ENCODE measurements at regions not wholly inside any gene's neighbourhood (a gene's known extent, or its start where the extent isn't known, plus 50 kb on each side); places are given as distances from the start of the nearest gene placed in this dataset.

GRCh38 chr10:11668847-11669610 is 57.6 kb upstream of the USP6NL start:
- intact Hi-C loops (cut with micrococcal nuclease; ENCODE audit: unreplicated experiment) (no loop called here), in situ Hi-C loops (cut with HindIII; ENCODE audit: extremely low pct_ligation_motif_present, low pct_unique_long_range_greater_than_20kb) (no loop called here)
- peak overlapping the region; percentile 89 for H3K4me2 ChIP-seq (ENCODE audit: low read depth, low read length)
- H3K9me3 ChIP-seq (ENCODE audit: low read length) = no peaks in the 10 kb centered on the region
- FAIRE-seq (peak; percentile 44), ATAC-seq (peak; percentile 62), DNase-seq (ENCODE audit: low spot score) (no peak)
- CTCF ChIA-PET (ENCODE audit: low intra/inter-chr PET ratio, low total read pairs) = no interaction called here
- no peak for TF ChIP-seq ZNF44 (CRISPR knock-in tag; IDR thresholded peaks at IDR 0.05)
- TF ChIP-seq, protein P1, sequence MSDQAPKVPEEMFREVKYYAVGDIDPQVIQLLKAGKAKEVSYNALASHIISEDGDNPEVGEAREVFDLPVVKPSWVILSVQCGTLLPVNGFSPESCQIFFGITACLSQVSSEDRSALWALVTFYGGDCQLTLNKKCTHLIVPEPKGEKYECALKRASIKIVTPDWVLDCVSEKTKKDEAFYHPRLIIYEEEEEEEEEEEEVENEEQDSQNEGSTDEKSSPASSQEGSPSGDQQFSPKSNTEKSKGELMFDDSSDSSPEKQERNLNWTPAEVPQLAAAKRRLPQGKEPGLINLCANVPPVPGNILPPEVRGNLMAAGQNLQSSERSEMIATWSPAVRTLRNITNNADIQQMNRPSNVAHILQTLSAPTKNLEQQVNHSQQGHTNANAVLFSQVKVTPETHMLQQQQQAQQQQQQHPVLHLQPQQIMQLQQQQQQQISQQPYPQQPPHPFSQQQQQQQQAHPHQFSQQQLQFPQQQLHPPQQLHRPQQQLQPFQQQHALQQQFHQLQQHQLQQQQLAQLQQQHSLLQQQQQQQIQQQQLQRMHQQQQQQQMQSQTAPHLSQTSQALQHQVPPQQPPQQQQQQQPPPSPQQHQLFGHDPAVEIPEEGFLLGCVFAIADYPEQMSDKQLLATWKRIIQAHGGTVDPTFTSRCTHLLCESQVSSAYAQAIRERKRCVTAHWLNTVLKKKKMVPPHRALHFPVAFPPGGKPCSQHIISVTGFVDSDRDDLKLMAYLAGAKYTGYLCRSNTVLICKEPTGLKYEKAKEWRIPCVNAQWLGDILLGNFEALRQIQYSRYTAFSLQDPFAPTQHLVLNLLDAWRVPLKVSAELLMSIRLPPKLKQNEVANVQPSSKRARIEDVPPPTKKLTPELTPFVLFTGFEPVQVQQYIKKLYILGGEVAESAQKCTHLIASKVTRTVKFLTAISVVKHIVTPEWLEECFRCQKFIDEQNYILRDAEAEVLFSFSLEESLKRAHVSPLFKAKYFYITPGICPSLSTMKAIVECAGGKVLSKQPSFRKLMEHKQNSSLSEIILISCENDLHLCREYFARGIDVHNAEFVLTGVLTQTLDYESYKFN (CRISPR knock-in tag; conservative IDR thresholded peaks at IDR 0.05) = 0 out of 2 replicates have a peak, but pooled peaks have one; percentile 14
- peak; percentile 26; the same call in 1 of the 2 replicates for TF ChIP-seq GATAD2A (CRISPR knock-in tag; IDR thresholded peaks at IDR 0.05)
- no peaks in the 10 kb centered on the region for H4K20me1 ChIP-seq (ENCODE audit: insufficient read depth, low read length)
- no peak overlapping the region for H3K27ac ChIP-seq (ENCODE audit: extremely low read length, insufficient read depth, low read length)
- no peaks in the 10 kb centered on the region for H3K36me3 ChIP-seq (replicated peaks in 1 of 2; ENCODE audit: control insufficient read depth in 1 of 2, insufficient read depth in 2 of 2, low read length in 2 of 2)
- no peaks in the 10 kb centered on the region for H3K79me2 ChIP-seq (ENCODE audit: insufficient read depth, low read length)
- H2AFZ ChIP-seq (ENCODE audit: low read length) = peak overlapping the region; percentile 94
- BruUV-seq (replicated peaks) = no TSS peak
- WGBS (ENCODE audit: low lambda C conversion rate) = 5% methylated on average over 9 of the region's 9 CpGs
- peak overlapping the region; percentile 42 to 56 (median 54) for H3K4me3 ChIP-seq (replicated peaks in 1 of 3; ENCODE audit: insufficient read depth in 1 of 3, low read depth in 2 of 3, low read length in 3 of 3)
- H3K4me1 ChIP-seq (ENCODE audit: insufficient read depth, low read length) = peaks cover 28% of the 10 kb centered on the region
- POLR2A ChIA-PET = interaction anchor here (0.8 to 1.6 kb wide), 3 partner anchors 37 to 57 kb away, joined by 3 read pairs; no protein-coding TSS in a partner anchor
- H3K9ac ChIP-seq (ENCODE audit: insufficient read depth, low read depth, low read length) = peak overlapping the region; percentile 25
- peaks cover 0 to 18% of the 10 kb centered on the region in 2 experiments; a peak in 3 of 5 replicates for H3K27me3 ChIP-seq (ENCODE audit: control insufficient read depth in 1 of 2, insufficient read depth in 2 of 2, low read length in 2 of 2)

DNA sequence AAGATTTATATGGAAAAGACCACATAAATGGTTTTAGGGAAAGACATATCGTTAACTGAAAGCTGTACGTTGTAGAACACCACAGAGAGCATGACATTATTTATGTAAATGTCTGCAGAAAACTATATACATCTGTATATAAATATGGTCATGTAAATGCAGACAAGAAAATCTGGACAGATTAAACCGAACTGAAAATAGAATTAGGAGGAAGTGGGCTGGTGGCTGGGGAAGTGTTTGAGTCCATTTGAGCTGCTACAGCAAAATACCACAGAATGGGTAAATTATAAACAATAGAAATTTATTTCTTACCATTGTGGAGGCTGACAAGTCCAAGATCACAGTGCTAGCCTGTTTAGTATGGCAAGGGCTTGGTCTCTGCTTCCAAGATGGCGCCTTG is 56.3 kb upstream of the USP6NL start:
- DNase-seq (ENCODE audit: low spot score) (no peak), FAIRE-seq (no peak), ATAC-seq (no peak)
- Histone ChIP-seq H3K27ac (ENCODE audit: extremely low read length, insufficient read depth, low read length) (no peak overlapping the region), H4K20me1 (ENCODE audit: insufficient read depth, low read length) (no peaks in the 10 kb centered on the region), H3K4me2 (ENCODE audit: low read depth, low read length) (no peak overlapping the region), H3K4me3 (replicated peaks in 1 of 3; ENCODE audit: insufficient read depth in 1 of 3, low read depth in 2 of 3, low read length in 3 of 3) (no peak overlapping the region), H3K79me2 (ENCODE audit: insufficient read depth, low read length) (no peaks in the 10 kb centered on the region), H3K9ac (ENCODE audit: insufficient read depth, low read depth, low read length) (no peak overlapping the region), H2AFZ (ENCODE audit: low read length) (no peak overlapping the region), H3K27me3 (ENCODE audit: control insufficient read depth in 1 of 2, insufficient read depth in 2 of 2, low read length in 2 of 2) (peaks cover 0 to 22% of the 10 kb centered on the region in 2 experiments; a peak in 3 of 5 replicates), H3K9me3 (ENCODE audit: low read length) (no peaks in the 10 kb centered on the region), H3K4me1 (ENCODE audit: insufficient read depth, low read length) (peaks cover 19% of the 10 kb centered on the region), H3K36me3 (replicated peaks in 1 of 2; ENCODE audit: control insufficient read depth in 1 of 2, insufficient read depth in 2 of 2, low read length in 2 of 2) (no peaks in the 10 kb centered on the region)
- CTCF ChIA-PET (ENCODE audit: low intra/inter-chr PET ratio, low total read pairs) = no interaction called here
- intact Hi-C loops (cut with micrococcal nuclease; ENCODE audit: unreplicated experiment) = no loop called here
- WGBS (ENCODE audit: low lambda C conversion rate) = 65% methylated on average over 4 of the region's 4 CpGs
- no TSS peak for BruUV-seq (replicated peaks)
- in situ Hi-C loops (cut with HindIII; ENCODE audit: extremely low pct_ligation_motif_present, low pct_unique_long_range_greater_than_20kb) = no loop called here
- POLR2A ChIA-PET = no interaction called here
- TF ChIP-seq ZNF121 (CRISPR knock-in tag; IDR thresholded peaks at IDR 0.05) = no peak
- TF ChIP-seq HHEX (CRISPR knock-in tag; IDR thresholded peaks at IDR 0.05) = no peak
- TF ChIP-seq, protein P2, sequence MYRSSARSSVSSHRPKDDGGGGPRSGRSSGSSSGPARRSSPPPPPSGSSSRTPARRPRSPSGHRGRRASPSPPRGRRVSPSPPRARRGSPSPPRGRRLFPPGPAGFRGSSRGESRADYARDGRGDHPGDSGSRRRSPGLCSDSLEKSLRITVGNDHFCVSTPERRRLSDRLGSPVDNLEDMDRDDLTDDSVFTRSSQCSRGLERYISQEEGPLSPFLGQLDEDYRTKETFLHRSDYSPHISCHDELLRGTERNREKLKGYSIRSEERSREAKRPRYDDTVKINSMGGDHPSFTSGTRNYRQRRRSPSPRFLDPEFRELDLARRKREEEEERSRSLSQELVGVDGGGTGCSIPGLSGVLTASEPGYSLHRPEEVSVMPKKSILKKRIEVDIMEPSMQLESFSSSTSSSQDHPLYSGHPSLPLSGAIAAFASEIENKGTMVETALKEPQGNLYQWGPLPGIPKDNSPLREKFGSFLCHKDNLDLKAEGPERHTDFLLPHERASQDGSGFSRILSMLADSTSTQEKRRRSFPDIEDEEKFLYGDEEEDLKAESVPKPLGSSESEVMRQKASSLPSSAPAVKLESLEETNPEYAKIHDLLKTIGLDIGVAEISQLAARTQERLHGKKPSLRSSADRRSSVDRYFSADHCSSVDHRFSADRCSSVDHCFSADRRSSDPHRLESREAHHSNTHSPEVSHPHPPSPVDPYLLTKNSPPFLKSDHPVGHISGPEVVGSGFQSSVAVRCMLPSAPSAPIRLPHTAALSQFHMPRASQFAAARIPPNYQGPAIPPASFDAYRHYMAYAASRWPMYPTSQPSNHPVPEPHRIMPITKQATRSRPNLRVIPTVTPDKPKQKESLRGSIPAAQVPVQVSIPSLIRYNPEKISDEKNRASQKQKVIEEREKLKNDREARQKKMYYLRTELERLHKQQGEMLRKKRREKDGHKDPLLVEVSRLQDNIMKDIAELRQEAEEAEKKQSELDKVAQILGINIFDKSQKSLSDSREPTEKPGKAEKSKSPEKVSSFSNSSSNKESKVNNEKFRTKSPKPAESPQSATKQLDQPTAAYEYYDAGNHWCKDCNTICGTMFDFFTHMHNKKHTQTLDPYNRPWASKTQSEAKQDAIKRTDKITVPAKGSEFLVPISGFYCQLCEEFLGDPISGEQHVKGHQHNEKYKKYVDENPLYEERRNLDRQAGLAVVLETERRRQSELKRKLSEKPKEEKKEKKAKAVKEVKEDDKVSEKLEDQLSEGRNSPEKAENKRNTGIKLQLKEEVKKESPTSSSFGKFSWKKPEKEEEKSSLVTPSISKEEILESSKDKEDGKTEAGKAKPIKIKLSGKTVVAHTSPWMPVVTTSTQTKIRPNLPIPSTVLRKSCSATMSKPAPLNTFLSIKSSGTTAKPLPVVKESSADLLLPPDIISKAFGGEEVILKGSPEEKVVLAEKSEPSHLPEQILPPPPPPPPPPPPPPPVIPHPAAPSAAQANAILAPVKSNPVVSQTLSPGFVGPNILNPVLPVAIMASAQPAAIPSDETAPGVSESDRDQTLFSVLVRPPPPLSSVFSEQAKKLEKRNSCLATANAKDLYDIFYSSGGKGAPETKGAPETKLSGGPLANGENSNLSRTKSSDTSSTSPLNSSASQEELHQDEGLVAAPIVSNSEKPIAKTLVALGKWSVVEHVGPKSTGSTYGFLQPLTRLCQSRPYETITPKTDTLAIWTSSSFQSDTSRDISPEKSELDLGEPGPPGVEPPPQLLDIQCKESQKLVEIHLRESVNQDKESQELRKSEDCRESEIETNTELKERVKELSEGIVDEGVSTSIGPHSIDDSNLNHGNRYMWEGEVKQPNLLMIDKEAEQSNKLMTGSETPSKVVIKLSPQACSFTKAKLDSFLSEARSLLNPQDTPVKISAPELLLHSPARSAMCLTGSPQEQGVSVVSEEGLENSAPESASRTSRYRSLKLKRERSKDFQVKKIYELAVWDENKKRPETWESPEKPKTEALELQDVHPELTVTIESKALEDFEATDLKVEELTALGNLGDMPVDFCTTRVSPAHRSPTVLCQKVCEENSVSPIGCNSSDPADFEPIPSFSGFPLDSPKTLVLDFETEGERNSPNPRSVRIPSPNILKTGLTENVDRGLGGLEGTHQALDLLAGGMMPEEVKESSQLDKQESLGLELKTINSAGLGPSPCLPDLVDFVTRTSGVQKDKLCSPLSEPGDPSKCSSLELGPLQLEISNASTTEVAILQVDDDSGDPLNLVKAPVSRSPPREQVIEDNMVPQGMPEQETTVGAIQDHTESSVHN (CRISPR knock-in tag; IDR thresholded peaks at IDR 0.05) = no peak
